ENCODE measurements at regions not wholly inside any gene's neighbourhood (a gene's known extent, or its start where the extent isn't known, plus 50 kb on each side); places are given as distances from the start of the nearest gene placed in this dataset.

DNA sequence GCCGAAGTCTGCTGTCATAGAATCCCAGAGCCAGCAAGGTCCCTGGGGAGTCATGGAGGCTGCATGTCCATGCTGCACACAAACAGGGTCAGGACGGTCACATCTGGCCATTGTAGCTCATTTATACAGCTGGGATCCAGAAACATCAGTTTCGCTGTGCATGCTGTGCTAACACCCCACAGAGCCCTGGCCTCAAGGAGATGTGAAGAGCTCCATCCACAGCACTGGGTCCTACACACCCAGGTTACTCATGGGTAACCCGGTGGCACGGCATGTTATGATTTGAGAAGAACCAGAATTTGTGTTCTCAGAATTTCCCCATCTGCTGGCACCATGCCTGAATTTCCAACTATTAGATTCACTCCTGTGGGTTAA, 146.3 kb upstream of the ARHGAP20 start:
- TF ChIP-seq, protein P1, sequence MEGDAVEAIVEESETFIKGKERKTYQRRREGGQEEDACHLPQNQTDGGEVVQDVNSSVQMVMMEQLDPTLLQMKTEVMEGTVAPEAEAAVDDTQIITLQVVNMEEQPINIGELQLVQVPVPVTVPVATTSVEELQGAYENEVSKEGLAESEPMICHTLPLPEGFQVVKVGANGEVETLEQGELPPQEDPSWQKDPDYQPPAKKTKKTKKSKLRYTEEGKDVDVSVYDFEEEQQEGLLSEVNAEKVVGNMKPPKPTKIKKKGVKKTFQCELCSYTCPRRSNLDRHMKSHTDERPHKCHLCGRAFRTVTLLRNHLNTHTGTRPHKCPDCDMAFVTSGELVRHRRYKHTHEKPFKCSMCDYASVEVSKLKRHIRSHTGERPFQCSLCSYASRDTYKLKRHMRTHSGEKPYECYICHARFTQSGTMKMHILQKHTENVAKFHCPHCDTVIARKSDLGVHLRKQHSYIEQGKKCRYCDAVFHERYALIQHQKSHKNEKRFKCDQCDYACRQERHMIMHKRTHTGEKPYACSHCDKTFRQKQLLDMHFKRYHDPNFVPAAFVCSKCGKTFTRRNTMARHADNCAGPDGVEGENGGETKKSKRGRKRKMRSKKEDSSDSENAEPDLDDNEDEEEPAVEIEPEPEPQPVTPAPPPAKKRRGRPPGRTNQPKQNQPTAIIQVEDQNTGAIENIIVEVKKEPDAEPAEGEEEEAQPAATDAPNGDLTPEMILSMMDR (IDR thresholded peaks at IDR 0.05) = no peak
- no peak for TF ChIP-seq POLR2A (IDR thresholded peaks at IDR 0.05)
